Raji (cell line): ENCODE measurements at regions not wholly inside any gene's neighbourhood (a gene's known extent, or its start where the extent isn't known, plus 50 kb on each side); places are given as distances from the start of the nearest gene placed in this dataset.

ENCODE experiments used
- POLR2A ChIP-seq: IDR thresholded peaks from 2 replicates; pipeline ENCODE4 v1.6.1; 2011; ENCODE audit warnings: low read depth, low read length, control low read depth; ENCODE audit not compliant: insufficient read depth

- no peak for TF ChIP-seq POLR2A
Measured at GRCh38 chr7:46755120-46756034, 826.5 kb downstream of the TNS3 start.

GRCh38 chr7:46754140-46754720 lies 827.7 kb downstream of the TNS3 start:
- TF ChIP-seq POLR2A = no peak

- TF ChIP-seq POLR2A = no peak
Measured at GRCh38 chr7:46753662-46754061, 828.2 kb downstream of the TNS3 start.

- no peak for TF ChIP-seq POLR2A
Measured at GRCh38 chr7:46752881-46753366, 829.0 kb downstream of the TNS3 start.

- no peak for TF ChIP-seq POLR2A
Measured at GRCh38 chr7:46751471-46751870, 830.4 kb upstream of the IGFBP3 start.

- no peak for TF ChIP-seq POLR2A
Measured at GRCh38 chr7:46750321-46750865, 829.3 kb upstream of the IGFBP3 start.

- no peak for TF ChIP-seq POLR2A
Measured at GRCh38 chr7:46747869-46748576, 827.0 kb upstream of the IGFBP3 start.

GRCh38 chr7:46746695-46747687 lies 825.9 kb upstream of the IGFBP3 start:
- no peak for TF ChIP-seq POLR2A

GRCh38 chr7:46745707-46746090 lies 824.6 kb upstream of the IGFBP3 start:
- no peak for TF ChIP-seq POLR2A

GRCh38 chr7:46744957-46745706 lies 824.1 kb upstream of the IGFBP3 start:
- TF ChIP-seq POLR2A = no peak

- no peak for TF ChIP-seq POLR2A
Measured at GRCh38 chr7:46742601-46743000, 821.5 kb upstream of the IGFBP3 start.

GRCh38 chr7:46741938-46742540 lies 821.0 kb upstream of the IGFBP3 start:
- TF ChIP-seq POLR2A = no peak

- TF ChIP-seq POLR2A = no peak
Measured at GRCh38 chr7:46741181-46741580, 820.1 kb upstream of the IGFBP3 start.
